K562 (cell line): ENCODE measurements at regions not wholly inside any gene's neighbourhood (a gene's known extent, or its start where the extent isn't known, plus 50 kb on each side); places are given as distances from the start of the nearest gene placed in this dataset.

Experiments used
- ATAC-seq: fragments of 200-7000 bp; cut with Tn5 transposase; 3 replicates; pipeline ENCODE4 v1.9.1; 2020; ENCODE audit warnings: moderate library complexity
- BruUV-seq: library from RNA; stranded (reverse); fragments of 400-500 nt; replicated peaks from 2 replicates; lab custom pipeline; 2021; lab: Mats Ljungman, UMichigan
- CTCF ChIA-PET: fragments of 300-600 bp; formaldehyde crosslinking; extraction: SDS; loops from one replicate; lab custom pipeline; 2021; ENCODE audit warnings: low intra/inter-chr PET ratio; lab: Yijun Ruan, JAX
- POLR2A ChIA-PET: fragments of 300-600, 350-650 bp; sonication (Branson Sonifier 250); formaldehyde crosslinking; extraction: SDS; loops from one replicate; lab custom pipeline; 2021; ENCODE audit warnings: antibody characterized with exemption, inconsistent platforms; lab: Yijun Ruan, JAX
- DNase-seq, 4 experiments: peaks; one replicate each; pipeline versions ENCODE4 v3.0.0 to v3.0.0-alpha.2; 2011 to 2018; ENCODE audit warnings: low spot score in 3 of 4, mixed read lengths in 3 of 4; ENCODE audit errors: extremely low read depth in 1 of 4
- FAIRE-seq: peaks from 2 replicates; lab custom pipeline; 2011; peaks lifted over from hg19 to GRCh38; lab: Jason Lieb, UNC
- H2AFZ ChIP-seq: 2 replicates; pipeline ENCODE4 v1.6.0; 2011; ENCODE audit warnings: low read depth, low read length, control low read depth, inconsistent platforms
- H3K27ac ChIP-seq: fragments of 200-600 bp; 3 replicates; pipeline ENCODE4 v1.8.0; 2011; ENCODE audit warnings: low read depth, mild to moderate bottlenecking, control low read depth, inconsistent platforms, low read length, moderate library complexity, mixed read lengths; ENCODE audit errors: extremely low read depth
- H3K27me3 ChIP-seq, 2 experiments: fragments of 300-600 bp in 1 of 2; 2 replicates in 1 of 2; 3 replicates in 1 of 2; pipeline versions ENCODE4 v1.6.0 to v1.8.0; 2011; ENCODE audit warnings: inconsistent platforms in 2 of 2, low read length in 2 of 2, mild to moderate bottlenecking in 1 of 2, mixed read lengths in 1 of 2, moderate library complexity in 1 of 2; ENCODE audit not compliant: control insufficient read depth in 2 of 2, insufficient read depth in 2 of 2
- H3K36me3 ChIP-seq: fragments of 300-600 bp; 3 replicates; pipeline ENCODE4 v1.8.0; 2011; ENCODE audit warnings: mild to moderate bottlenecking, low read length, inconsistent platforms; ENCODE audit not compliant: control insufficient read depth, insufficient read depth
- H3K4me1 ChIP-seq, 2 experiments: fragments of 200-600 bp in 1 of 2; replicated peaks in 1 of 2; 2 replicates in 1 of 2; 3 replicates in 1 of 2; pipeline versions ENCODE4 v1.5.1 to v1.8.0; 2011; ENCODE audit warnings: inconsistent platforms in 2 of 2, low read length in 2 of 2, mild to moderate bottlenecking in 1 of 2, mixed read lengths in 1 of 2, moderate library complexity in 1 of 2; ENCODE audit not compliant: control insufficient read depth in 2 of 2, insufficient read depth in 2 of 2
- H3K4me2 ChIP-seq: 2 replicates; pipeline ENCODE4 v1.6.1; 2011; ENCODE audit warnings: low read length, control low read depth, inconsistent platforms, mixed read lengths; ENCODE audit not compliant: insufficient read depth
- H3K4me3 ChIP-seq: fragments of 200-600 bp; sonication (generic), shearing (Covaris generic); 2 replicates; pipeline ENCODE4 v1.5.1; 2016; ENCODE audit warnings: control low read depth, inconsistent platforms
- H3K79me2 ChIP-seq: fragments of 200-600 bp; 3 replicates; pipeline ENCODE4 v1.8.0; 2011; ENCODE audit warnings: low read length, inconsistent platforms; ENCODE audit not compliant: control insufficient read depth, insufficient read depth
- H3K9ac ChIP-seq, 2 experiments: 2 replicates each; pipeline versions ENCODE4 v1.6.0 to v1.6.1; 2011; ENCODE audit warnings: low read depth in 2 of 2, low read length in 2 of 2, control low read depth in 1 of 2, inconsistent platforms in 1 of 2, mild to moderate bottlenecking in 1 of 2, mixed read lengths in 1 of 2; ENCODE audit not compliant: insufficient read depth in 1 of 2
- H3K9me1 ChIP-seq: one replicate; pipeline ENCODE4 v1.6.0; 2011; ENCODE audit warnings: inconsistent platforms, mild to moderate bottlenecking, low read length, moderate library complexity; ENCODE audit not compliant: control insufficient read depth, insufficient read depth
- H3K9me3 ChIP-seq: replicated peaks from 2 replicates; pipeline ENCODE4 v1.5.1; 2011; ENCODE audit warnings: low read depth, low read length, inconsistent platforms; ENCODE audit not compliant: control insufficient read depth, insufficient read depth
- H4K20me1 ChIP-seq: replicated peaks from 2 replicates; pipeline ENCODE4 v1.6.1; 2011; ENCODE audit warnings: low read length, inconsistent platforms, mixed read lengths; ENCODE audit not compliant: control insufficient read depth, insufficient read depth
- C11orf30 ChIP-seq: fragments of 450-650 bp; IDR thresholded peaks from 2 replicates; pipeline ENCODE4 v1.6.1; 2016; ENCODE audit warnings: low read depth, mild to moderate bottlenecking
- COPS2 ChIP-seq: fragments of 450-650 bp; conservative IDR thresholded peaks from 2 replicates; pipeline ENCODE4 v1.6.1; 2016; ENCODE audit warnings: mild to moderate bottlenecking, moderate library complexity
- EWSR1 ChIP-seq: fragments of 450-650 bp; IDR thresholded peaks from 2 replicates; pipeline ENCODE4 v1.6.1; 2018; ENCODE audit warnings: borderline replicate concordance, mild to moderate bottlenecking, low read depth, moderate library complexity; ENCODE audit not compliant: partially characterized antibody
- HBP1 ChIP-seq: fragments of 450-650 bp; formaldehyde crosslinking; IDR thresholded peaks from 2 replicates; pipeline ENCODE4 v1.4.0; 2022; ENCODE audit warnings: missing genetic modification characterization
- HMBOX1 ChIP-seq: sonication (generic); IDR thresholded peaks from 2 replicates; pipeline ENCODE4 v1.6.1; 2016
- HOXB6 ChIP-seq: fragments of 250-450 bp; sonication (Bioruptor Pico); IDR thresholded peaks from 2 replicates; pipeline ENCODE4 v1.5.1; 2022; ENCODE audit warnings: mild to moderate bottlenecking, borderline replicate concordance
- LEF1 ChIP-seq: fragments of 450-650 bp; IDR thresholded peaks from 2 replicates; pipeline ENCODE4 v1.6.1; 2016; ENCODE audit warnings: mild to moderate bottlenecking
- MECOM ChIP-seq: fragments of 250-450 bp; sonication (Bioruptor Pico); IDR thresholded peaks from 2 replicates; pipeline ENCODE4 v1.8.0; 2022; ENCODE audit warnings: inconsistent platforms
- NUFIP1 ChIP-seq: fragments of 450-650 bp; IDR thresholded peaks from 2 replicates; pipeline ENCODE4 v1.6.1; 2018; ENCODE audit not compliant: partially characterized antibody
- POLR2G ChIP-seq: fragments of 200-400 bp; formaldehyde crosslinking; IDR thresholded peaks from 2 replicates; pipeline ENCODE4 v1.6.1; 2017; ENCODE audit warnings: low read depth, mild to moderate bottlenecking, antibody characterized with exemption, low read length, moderate library complexity
- POLR3G ChIP-seq: IDR thresholded peaks from 2 replicates; pipeline ENCODE4 v1.6.1; 2011; ENCODE audit not compliant: insufficient read length, insufficient replicate concordance; ENCODE audit errors: extremely low read depth
- PRPF4 ChIP-seq: fragments of 200-400 bp; formaldehyde crosslinking; IDR thresholded peaks from one replicate; pipeline ENCODE4 v1.6.1; 2017; ENCODE audit warnings: low read length, low read depth, mild to moderate bottlenecking; ENCODE audit not compliant: insufficient read depth, poor library complexity, severe bottlenecking
- TAL1 ChIP-seq: fragments of 450-650 bp; IDR thresholded peaks from 2 replicates; pipeline ENCODE4 v1.6.1; 2016; ENCODE audit warnings: mild to moderate bottlenecking
- ZNF507 ChIP-seq: conservative IDR thresholded peaks from 2 replicates; pipeline ENCODE4 v1.6.1; 2017; ENCODE audit warnings: missing genetic modification characterization, missing compliant biosample characterization
- ZNF780A ChIP-seq: fragments of 250-450 bp; sonication (Bioruptor Pico); IDR thresholded peaks from 2 replicates; pipeline ENCODE4 v1.5.0; 2021; ENCODE audit warnings: mild to moderate bottlenecking
- WGBS: fragments of 100-300 bp; shearing (Covaris generic); methylation state at CpG from one replicate; pipeline ENCODE4 v1.1.6; 2016; ENCODE audit warnings: low coverage, mixed read lengths; ENCODE audit not compliant: insufficient coverage; ENCODE audit errors: missing lambda C conversion rate; 5-methylcytosine and 5-hydroxymethylcytosine counted together
- in situ Hi-C: fragments of 300-500 bp; cut with MboI; formaldehyde crosslinking; loops from 4 replicates; pipeline ENCODE4 v1.15.0; 2018; ENCODE audit warnings: inconsistent platforms, mixed read lengths
- intact Hi-C: fragments of 100-400 bp; cut with micrococcal nuclease; formaldehyde crosslinking; loops from 2 replicates; pipeline ENCODE4 v1.14.2; 2022
- TF ChIP-seq, protein P1 (sequence below): fragments of 450-650 bp; IDR thresholded peaks from 2 replicates; pipeline ENCODE4 v1.7.1; 2018; ENCODE audit warnings: mild to moderate bottlenecking, low read depth; ENCODE audit not compliant: partially characterized antibody

- TF ChIP-seq ZNF780A (CRISPR knock-in tag) = no peak
- no peak for TF ChIP-seq COPS2
Measured at GRCh38 chr5:5581080-5581479, 158.6 kb downstream of the ICE1 start (continued).

DNA sequence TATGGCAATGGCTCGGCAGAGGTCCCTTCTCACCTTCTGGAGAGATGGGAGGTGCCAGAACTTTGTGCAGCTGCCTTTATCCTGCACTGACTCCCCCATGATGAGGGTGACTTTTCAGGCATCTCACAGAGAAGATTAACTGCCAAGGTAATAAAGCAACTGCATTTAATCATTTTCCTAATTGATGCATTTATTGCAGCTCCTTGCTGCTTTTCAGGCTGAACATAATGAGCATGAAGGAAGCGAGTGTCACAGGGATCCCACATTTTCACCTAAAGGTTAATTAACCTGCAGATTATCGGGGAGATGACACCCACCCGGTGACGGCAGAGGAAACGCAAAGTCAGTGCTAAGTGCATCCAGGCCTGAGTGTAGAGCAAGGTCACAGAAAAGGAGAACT lies 154.3 kb downstream of the ICE1 start:
- in situ Hi-C loops = no loop called here
- Histone ChIP-seq H3K9me1 (no peaks in the 10 kb centered on the region), H3K79me2 (no peaks in the 10 kb centered on the region), H3K4me2 (no peak overlapping the region), H3K9ac (no peak overlapping the region), H3K36me3 (no peaks in the 10 kb centered on the region), H2AFZ (no peak overlapping the region), H4K20me1 (no peaks in the 10 kb centered on the region), H3K27ac (no peak overlapping the region), H3K27me3 (peaks cover 17 to 29% of the 10 kb centered on the region in 2 experiments; a peak in 4 of 5 replicates), H3K9me3 (no peaks in the 10 kb centered on the region), H3K4me3 (no peak overlapping the region), H3K4me1 (no peaks in the 10 kb centered on the region; a peak in 1 of 5 replicates)
- no peak for TF ChIP-seq NUFIP1
- no peak for TF ChIP-seq HMBOX1
- TF ChIP-seq HOXB6 (CRISPR knock-in tag) = no peak
- no peak for TF ChIP-seq ZNF507 (tag)
- no peak for TF ChIP-seq LEF1
- no peak for TF ChIP-seq POLR2G
- no peak for TF ChIP-seq PRPF4
- TF ChIP-seq EWSR1 = no peak
- no peak for TF ChIP-seq TAL1
- TF ChIP-seq, protein P1, sequence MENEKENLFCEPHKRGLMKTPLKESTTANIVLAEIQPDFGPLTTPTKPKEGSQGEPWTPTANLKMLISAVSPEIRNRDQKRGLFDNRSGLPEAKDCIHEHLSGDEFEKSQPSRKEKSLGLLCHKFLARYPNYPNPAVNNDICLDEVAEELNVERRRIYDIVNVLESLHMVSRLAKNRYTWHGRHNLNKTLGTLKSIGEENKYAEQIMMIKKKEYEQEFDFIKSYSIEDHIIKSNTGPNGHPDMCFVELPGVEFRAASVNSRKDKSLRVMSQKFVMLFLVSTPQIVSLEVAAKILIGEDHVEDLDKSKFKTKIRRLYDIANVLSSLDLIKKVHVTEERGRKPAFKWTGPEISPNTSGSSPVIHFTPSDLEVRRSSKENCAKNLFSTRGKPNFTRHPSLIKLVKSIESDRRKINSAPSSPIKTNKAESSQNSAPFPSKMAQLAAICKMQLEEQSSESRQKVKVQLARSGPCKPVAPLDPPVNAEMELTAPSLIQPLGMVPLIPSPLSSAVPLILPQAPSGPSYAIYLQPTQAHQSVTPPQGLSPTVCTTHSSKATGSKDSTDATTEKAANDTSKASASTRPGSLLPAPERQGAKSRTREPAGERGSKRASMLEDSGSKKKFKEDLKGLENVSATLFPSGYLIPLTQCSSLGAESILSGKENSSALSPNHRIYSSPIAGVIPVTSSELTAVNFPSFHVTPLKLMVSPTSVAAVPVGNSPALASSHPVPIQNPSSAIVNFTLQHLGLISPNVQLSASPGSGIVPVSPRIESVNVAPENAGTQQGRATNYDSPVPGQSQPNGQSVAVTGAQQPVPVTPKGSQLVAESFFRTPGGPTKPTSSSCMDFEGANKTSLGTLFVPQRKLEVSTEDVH = no peak
- no peak for TF ChIP-seq POLR3G
- TF ChIP-seq C11orf30 = no peak
- TF ChIP-seq HBP1 (CRISPR knock-in tag) = no peak
- no peak for TF ChIP-seq MECOM (CRISPR knock-in tag)
- ChIA-PET CTCF (no interaction called here), POLR2A (interaction anchor here (0.7 to 1.0 kb wide), 4 partner anchors 13 to 41 kb away, joined by 3 to 4 read pairs (median 3); no protein-coding TSS in a partner anchor)
- DNase-seq (no peak), ATAC-seq (no peak), FAIRE-seq (no peak)
- intact Hi-C loops = no loop called here
- WGBS = 2% methylated on average over 6 of the region's 6 CpGs
- BruUV-seq = no TSS peak
